Tibial nerve (tissue), 4 donors: ENCODE measurements at regions not wholly inside any gene's neighbourhood (a gene's known extent, or its start where the extent isn't known, plus 50 kb on each side); places are given as distances from the start of the nearest gene placed in this dataset.
A peak's percentile ranks its signal among the peaks of the same experiment; 100 is the strongest.
"Not testable (repeated sequence)": the region's sequence is repeated elsewhere in the genome, so short reads cannot be mapped to it uniquely, and the experiment has no call there.

Experiments
- DNase-seq, 2 donors: peaks; one replicate each; pipeline ENCODE4 v3.0.0-alpha.2; 2019; ENCODE audit warnings: low spot score in 2 of 2
- H3K27ac ChIP-seq, 4 donors: fragments of 200-600 bp; sonication (generic) in 3 of 4; one replicate each; pipeline ENCODE4 v1.5.1; 2017 to 2019; ENCODE audit warnings: mild to moderate bottlenecking in 1 of 4
- H3K27me3 ChIP-seq, 2 donors: fragments of 200-600 bp; sonication (generic) in 1 of 2; one replicate each; pipeline versions ENCODE4 v1.5.1 to v1.6.0; 2017 to 2019
- H3K36me3 ChIP-seq, 3 donors: fragments of 200-600 bp; sonication (generic); one replicate each; pipeline ENCODE4 v1.5.1; 2018 to 2019
- H3K4me1 ChIP-seq, 4 donors: fragments of 200-600 bp; sonication (generic) in 3 of 4; one replicate each; pipeline ENCODE4 v1.5.1; 2017 to 2019
- H3K4me3 ChIP-seq, 4 donors: fragments of 200-600 bp; sonication (generic) in 3 of 4; one replicate each; pipeline ENCODE4 v1.5.1; 2017 to 2019; ENCODE audit warnings: mild to moderate bottlenecking in 1 of 4, moderate library complexity in 1 of 4
- H3K9me3 ChIP-seq, 4 donors: fragments of 200-600 bp; sonication (generic) in 3 of 4; one replicate each; pipeline ENCODE4 v1.5.1; 2017 to 2019
- CTCF ChIP-seq, 5 experiments: fragments of 200-600 bp in 3 of 5; fragments of 450-650 bp in 2 of 5; sonication (generic) in 3 of 5; IDR thresholded peaks; one replicate each; pipeline ENCODE4 v1.5.1; 2016 to 2019; ENCODE audit warnings: antibody characterized with exemption in 5 of 5, mild to moderate bottlenecking in 3 of 5, moderate library complexity in 2 of 5
- EP300 ChIP-seq, 2 donors: sonication (generic); formaldehyde crosslinking; IDR thresholded peaks; one replicate each; pipeline ENCODE4 v1.6.1; 2017; ENCODE audit warnings: antibody characterized with exemption in 2 of 2, mild to moderate bottlenecking in 1 of 2
- POLR2A ChIP-seq, 2 donors: fragments of 450-650 bp; IDR thresholded peaks; one replicate each; pipeline ENCODE4 v1.6.1; 2017; ENCODE audit warnings: antibody characterized with exemption in 2 of 2, mild to moderate bottlenecking in 2 of 2, moderate library complexity in 2 of 2
- WGBS, 2 donors: methylation state at CpG; one replicate each; pipeline ENCODE4 v1.1.5; 2018; 5-methylcytosine and 5-hydroxymethylcytosine counted together

- 44 to 51% methylated on average over 2 of the region's 2 CpGs for WGBS, 2 donors
Measured at GRCh38 chr14:83975435-83975834, 1554.5 kb upstream of the FLRT2 start.

GRCh38 chr14:83975841-83976770, 1553.8 kb upstream of the FLRT2 start:
- H3K4me3 ChIP-seq = no peak overlapping the region
- no peaks in the 10 kb centered on the region for H3K9me3 ChIP-seq
- 50 to 54% methylated on average over 7 of the region's 7 CpGs for WGBS, 2 donors
- no peaks in the 10 kb centered on the region for H3K27me3 ChIP-seq
- H3K4me1 ChIP-seq = peaks cover 0 to 7% (median 0%) of the 10 kb centered on the region in 4 donors
- no peaks in the 10 kb centered on the region for H3K36me3 ChIP-seq
- no peak for DNase-seq
- peak overlapping the region in 1 of 4 donors; percentile 9 for H3K27ac ChIP-seq
- TF ChIP-seq EP300 (IDR thresholded peaks at IDR 0.05) (no peak), CTCF (IDR thresholded peaks at IDR 0.05) (no peak), POLR2A (IDR thresholded peaks at IDR 0.05) (no peak)

More at GRCh38 chr14:83975435-83975834, 1554.5 kb upstream of the FLRT2 start:
- no peaks in the 10 kb centered on the region for H3K9me3 ChIP-seq
- no peak overlapping the region for H3K4me3 ChIP-seq
- no peaks in the 10 kb centered on the region for H3K27me3 ChIP-seq
- H3K27ac ChIP-seq = peak overlapping the region in 1 of 4 donors; percentile 9
- no peaks in the 10 kb centered on the region for H3K36me3 ChIP-seq
- DNase-seq = no peak
- H3K4me1 ChIP-seq = peaks cover 0 to 7% (median 0%) of the 10 kb centered on the region in 4 donors
- TF ChIP-seq CTCF (IDR thresholded peaks at IDR 0.05) (no peak), EP300 (IDR thresholded peaks at IDR 0.05) (no peak), POLR2A (IDR thresholded peaks at IDR 0.05) (no peak)

GRCh38 chr14:83977583-83977982, 1552.4 kb upstream of the FLRT2 start:
- WGBS, 2 donors = 94 to 95% methylated on average over 5 of the region's 5 CpGs
- Histone ChIP-seq H3K36me3 (no peaks in the 10 kb centered on the region), H3K4me1 (peaks cover 0 to 7% (median 0%) of the 10 kb centered on the region in 4 donors), H3K27ac (no peak overlapping the region), H3K9me3 (no peaks in the 10 kb centered on the region), H3K27me3 (no peaks in the 10 kb centered on the region), H3K4me3 (no peak overlapping the region)
- TF ChIP-seq CTCF (IDR thresholded peaks at IDR 0.05) (no peak), EP300 (IDR thresholded peaks at IDR 0.05) (no peak), POLR2A (IDR thresholded peaks at IDR 0.05) (no peak)
- no peak for DNase-seq

- H3K27ac ChIP-seq, H3K9me3 ChIP-seq, H3K36me3 ChIP-seq, DNase-seq, H3K27me3 ChIP-seq, H3K4me1 ChIP-seq, H3K4me3 ChIP-seq: not testable (repeated sequence)
- WGBS, 2 donors = 95 to 97% methylated on average over 3 of the region's 3 CpGs
Measured at GRCh38 chr14:83981676-83982258, 1548.2 kb upstream of the FLRT2 start.

GRCh38 chr14:83988275-83988674, 1541.7 kb upstream of the FLRT2 start:
- Histone ChIP-seq H3K27ac (no peak overlapping the region), H3K27me3 (no peaks in the 10 kb centered on the region), H3K4me3 (no peak overlapping the region), H3K36me3 (no peaks in the 10 kb centered on the region), H3K4me1 (no peaks in the 10 kb centered on the region), H3K9me3 (no peaks in the 10 kb centered on the region)
- 84% methylated on average over 3 of the region's 3 CpGs for WGBS, 2 donors
- TF ChIP-seq CTCF (IDR thresholded peaks at IDR 0.05) = no peak
- no peak for TF ChIP-seq EP300 (IDR thresholded peaks at IDR 0.05)
- no peak for TF ChIP-seq POLR2A (IDR thresholded peaks at IDR 0.05)
- DNase-seq = no peak
